Progenitor cell of endocrine pancreas (in vitro differentiated cells): ENCODE measurements at regions not wholly inside any gene's neighbourhood (a gene's known extent, or its start where the extent isn't known, plus 50 kb on each side); places are given as distances from the start of the nearest gene placed in this dataset.

Experiments used
- DNase-seq: peaks from one replicate; pipeline ENCODE4 v3.0.0; 2021; ENCODE audit warnings: low spot score; ENCODE audit not compliant: unreplicated experiment
- H3K27ac Mint-ChIP-seq: 2 replicates; pipeline ENCODE4 v1.8.0; 2021; ENCODE audit warnings: mild to moderate bottlenecking, moderate library complexity, mixed read lengths
- H3K27me3 Mint-ChIP-seq: 2 replicates; pipeline ENCODE4 v1.8.0; 2021; ENCODE audit warnings: mixed read lengths
- H3K36me3 Mint-ChIP-seq: 2 replicates; pipeline ENCODE4 v1.8.0; 2022; ENCODE audit warnings: mixed read lengths; ENCODE audit not compliant: insufficient read depth
- H3K4me1 Mint-ChIP-seq: 2 replicates; pipeline ENCODE4 v1.8.0; 2021; ENCODE audit warnings: low read depth, mixed read lengths
- H3K4me3 Mint-ChIP-seq: 2 replicates; pipeline ENCODE4 v1.8.0; 2021; ENCODE audit warnings: low read depth, mild to moderate bottlenecking, moderate library complexity, mixed read lengths
- H3K9me3 Mint-ChIP-seq: 2 replicates; pipeline ENCODE4 v1.8.0; 2021; ENCODE audit warnings: low read depth, mixed read lengths
- TF ChIP-seq, protein P1 (sequence below): fragments of 200-600 bp; sonication (generic); IDR thresholded peaks from one replicate; pipeline ENCODE4 v1.5.0; 2021; ENCODE audit warnings: antibody characterized with exemption, mild to moderate bottlenecking; ENCODE audit not compliant: unreplicated experiment

DNA sequence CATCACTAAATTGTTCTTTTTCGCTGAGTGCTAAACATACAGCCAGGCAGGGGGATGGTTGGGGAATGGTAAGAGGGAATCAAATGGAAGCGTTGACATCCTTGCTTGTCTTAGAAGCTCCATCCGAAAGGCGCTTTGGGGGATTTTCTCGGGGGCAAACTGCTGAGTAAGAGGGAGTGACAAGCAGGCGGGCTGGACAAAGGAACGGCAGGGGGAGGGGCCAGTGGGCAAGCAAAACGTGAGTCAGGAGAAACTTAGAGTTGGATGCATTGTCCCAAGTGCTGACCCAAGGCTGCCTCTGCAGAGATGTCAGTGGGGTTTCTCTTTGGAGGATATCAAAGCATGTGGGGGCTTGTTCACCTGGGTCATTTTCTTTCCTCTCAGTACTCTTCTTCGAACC lies 480.5 kb downstream of the VRK1 start:
- Mint-ChIP-seq H3K36me3 (no peaks in the 10 kb centered on the region), H3K27me3 (peaks cover 28% of the 10 kb centered on the region), H3K9me3 (no peaks in the 10 kb centered on the region), H3K4me3 (no peak overlapping the region), H3K4me1 (peaks cover 1% of the 10 kb centered on the region), H3K27ac (peak overlapping the region; percentile 19)
- TF ChIP-seq, protein P1, sequence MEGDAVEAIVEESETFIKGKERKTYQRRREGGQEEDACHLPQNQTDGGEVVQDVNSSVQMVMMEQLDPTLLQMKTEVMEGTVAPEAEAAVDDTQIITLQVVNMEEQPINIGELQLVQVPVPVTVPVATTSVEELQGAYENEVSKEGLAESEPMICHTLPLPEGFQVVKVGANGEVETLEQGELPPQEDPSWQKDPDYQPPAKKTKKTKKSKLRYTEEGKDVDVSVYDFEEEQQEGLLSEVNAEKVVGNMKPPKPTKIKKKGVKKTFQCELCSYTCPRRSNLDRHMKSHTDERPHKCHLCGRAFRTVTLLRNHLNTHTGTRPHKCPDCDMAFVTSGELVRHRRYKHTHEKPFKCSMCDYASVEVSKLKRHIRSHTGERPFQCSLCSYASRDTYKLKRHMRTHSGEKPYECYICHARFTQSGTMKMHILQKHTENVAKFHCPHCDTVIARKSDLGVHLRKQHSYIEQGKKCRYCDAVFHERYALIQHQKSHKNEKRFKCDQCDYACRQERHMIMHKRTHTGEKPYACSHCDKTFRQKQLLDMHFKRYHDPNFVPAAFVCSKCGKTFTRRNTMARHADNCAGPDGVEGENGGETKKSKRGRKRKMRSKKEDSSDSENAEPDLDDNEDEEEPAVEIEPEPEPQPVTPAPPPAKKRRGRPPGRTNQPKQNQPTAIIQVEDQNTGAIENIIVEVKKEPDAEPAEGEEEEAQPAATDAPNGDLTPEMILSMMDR: no peak
- no peak for DNase-seq

DNA sequence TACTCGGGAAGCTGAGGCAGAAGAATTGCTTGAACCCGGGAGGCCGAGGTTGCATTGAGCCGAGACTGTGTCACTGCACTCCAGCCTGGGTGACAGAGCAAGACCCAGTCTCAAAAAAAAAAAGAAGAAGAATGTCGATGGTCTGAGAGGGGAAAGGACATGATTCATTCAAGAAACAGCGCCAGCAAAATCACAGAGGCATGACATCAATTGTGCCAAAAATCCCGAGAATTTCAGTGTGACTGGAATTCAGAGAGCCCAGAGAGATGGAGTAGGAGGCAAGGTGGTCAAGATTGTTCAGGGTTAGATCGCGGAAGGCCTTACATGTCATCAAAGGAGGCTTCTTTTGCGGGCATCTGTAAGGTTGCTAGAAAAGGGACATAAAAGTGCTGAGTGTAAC lies 483.3 kb downstream of the VRK1 start:
- Mint-ChIP-seq H3K4me3 (no peak overlapping the region), H3K27ac (no peak overlapping the region), H3K27me3 (peaks cover 17% of the 10 kb centered on the region), H3K36me3 (no peaks in the 10 kb centered on the region), H3K4me1 (peaks cover 1% of the 10 kb centered on the region), H3K9me3 (no peaks in the 10 kb centered on the region)
- no peak for DNase-seq
- TF ChIP-seq, protein P1: no peak

DNA sequence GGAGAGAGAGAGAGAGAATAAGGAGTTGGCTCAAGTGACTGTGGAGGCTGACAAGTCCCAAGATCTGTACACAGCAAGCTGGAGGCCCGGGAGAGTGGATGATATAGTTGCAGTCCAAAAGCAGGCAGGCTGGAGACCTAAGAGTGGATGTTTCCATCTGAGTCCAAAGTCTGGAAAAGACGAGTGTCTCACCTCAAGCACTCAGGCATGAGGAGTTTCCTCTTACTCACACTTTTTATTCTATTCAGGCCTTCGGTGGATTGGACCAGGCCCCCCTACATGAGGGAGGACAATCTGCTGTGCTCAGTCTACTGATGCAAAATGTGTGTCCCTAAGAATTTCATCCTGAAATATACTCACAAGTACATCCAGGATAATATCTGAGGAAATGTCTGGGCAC lies 484.6 kb downstream of the VRK1 start:
- Mint-ChIP-seq H3K4me3 (no peak overlapping the region), H3K36me3 (no peaks in the 10 kb centered on the region), H3K9me3 (no peaks in the 10 kb centered on the region), H3K4me1 (peaks cover 1% of the 10 kb centered on the region), H3K27ac (no peak overlapping the region), H3K27me3 (peaks cover 6% of the 10 kb centered on the region)
- DNase-seq: no peak
- TF ChIP-seq, protein P1: no peak

DNA sequence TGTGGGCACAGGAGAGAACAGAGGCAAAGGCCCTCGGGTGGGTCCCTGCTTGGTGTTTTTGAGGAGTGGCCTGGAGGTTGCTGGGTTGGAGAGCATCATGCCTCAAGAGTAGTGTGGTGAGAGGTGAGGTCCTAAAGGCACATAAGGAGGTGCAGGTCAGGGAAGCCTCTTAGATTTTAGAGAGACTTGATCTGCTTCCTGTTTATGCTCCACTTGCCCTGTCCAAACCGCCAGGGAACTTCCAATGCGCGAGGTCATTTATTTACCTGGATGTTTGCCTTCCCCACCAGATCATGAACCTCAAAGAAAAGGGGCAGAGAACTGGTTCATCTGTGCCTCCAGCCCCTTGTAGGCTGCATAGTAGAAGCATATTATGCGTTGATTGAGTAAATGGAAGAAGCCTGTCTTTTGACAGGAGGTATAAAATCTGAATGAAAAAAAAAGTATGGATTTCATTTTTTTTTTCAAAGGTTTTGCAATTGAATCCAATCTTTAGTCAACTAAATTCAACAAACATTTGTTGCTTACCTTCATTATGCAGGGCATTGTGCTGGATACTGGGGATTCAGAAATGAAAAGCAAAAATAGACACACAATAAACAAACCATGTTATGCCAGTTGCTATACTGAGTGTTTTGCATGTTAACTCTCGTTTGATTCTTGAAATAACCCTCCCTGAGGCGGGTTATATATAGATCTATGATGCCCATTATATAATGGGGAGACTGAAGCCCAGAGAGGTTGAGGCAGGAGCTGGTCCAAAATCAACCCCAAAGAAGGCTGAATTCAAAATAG lies 485.2 kb downstream of the VRK1 start:
- Mint-ChIP-seq H3K36me3 (no peaks in the 10 kb centered on the region), H3K27me3 (peaks cover 6% of the 10 kb centered on the region), H3K4me1 (peaks cover 1% of the 10 kb centered on the region), H3K9me3 (no peaks in the 10 kb centered on the region), H3K27ac (no peak overlapping the region), H3K4me3 (no peak overlapping the region)
- DNase-seq: no peak
- TF ChIP-seq, protein P1: no peak

DNA sequence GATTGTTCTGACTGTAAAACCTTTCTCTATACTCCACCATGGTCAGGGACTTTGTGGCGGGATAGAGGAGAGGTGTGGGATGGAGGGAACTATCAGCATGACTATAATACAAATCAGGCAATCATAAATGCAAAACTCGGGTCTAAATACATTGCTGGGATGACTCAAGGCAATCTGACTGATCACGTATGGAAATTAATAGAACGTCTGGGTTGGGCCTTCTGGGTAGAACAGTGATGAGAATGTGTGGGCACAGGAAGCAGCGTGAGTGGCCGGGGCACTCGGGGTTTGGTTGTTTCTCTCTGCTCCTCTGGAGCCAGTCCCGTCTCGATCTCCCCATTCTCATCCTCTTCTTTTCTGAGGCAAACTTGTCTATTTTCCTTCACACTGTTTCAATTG lies 485.8 kb downstream of the VRK1 start:
- no peaks in the 10 kb centered on the region for H3K4me1 Mint-ChIP-seq
- DNase-seq: no peak
- H3K27ac Mint-ChIP-seq: no peak overlapping the region
- peaks cover 1% of the 10 kb centered on the region for H3K9me3 Mint-ChIP-seq
- no peak overlapping the region for H3K4me3 Mint-ChIP-seq
- peaks cover 5% of the 10 kb centered on the region for H3K27me3 Mint-ChIP-seq
- TF ChIP-seq, protein P1: no peak
- no peaks in the 10 kb centered on the region for H3K36me3 Mint-ChIP-seq
